Right lobe of liver (tissue), 4 donors: ENCODE measurements at regions not wholly inside any gene's neighbourhood (a gene's known extent, or its start where the extent isn't known, plus 50 kb on each side); places are given as distances from the start of the nearest gene placed in this dataset.

Experiments used
- POLR2A ChIP-seq: fragments of 450-650 bp; IDR thresholded peaks from one replicate; pipeline ENCODE4 v1.6.1; 2017; ENCODE audit warnings: antibody characterized with exemption, mild to moderate bottlenecking
- TF ChIP-seq, protein P1 (sequence below), 4 donors: fragments of 200-600 bp in 3 of 4; fragments of 450-650 bp in 1 of 4; IDR thresholded peaks; one replicate each; pipeline versions ENCODE4 v1.5.1 to v1.8.0; 2016 to 2022; ENCODE audit warnings: antibody characterized with exemption in 4 of 4, mild to moderate bottlenecking in 2 of 4
- donor health status: DM: no; HTN: no; CAD: no.
- donor health status: DM: no; HTN: no; CAD: no.
- donor health status: DM: no; HTN: yes; CAD: no.

DNA sequence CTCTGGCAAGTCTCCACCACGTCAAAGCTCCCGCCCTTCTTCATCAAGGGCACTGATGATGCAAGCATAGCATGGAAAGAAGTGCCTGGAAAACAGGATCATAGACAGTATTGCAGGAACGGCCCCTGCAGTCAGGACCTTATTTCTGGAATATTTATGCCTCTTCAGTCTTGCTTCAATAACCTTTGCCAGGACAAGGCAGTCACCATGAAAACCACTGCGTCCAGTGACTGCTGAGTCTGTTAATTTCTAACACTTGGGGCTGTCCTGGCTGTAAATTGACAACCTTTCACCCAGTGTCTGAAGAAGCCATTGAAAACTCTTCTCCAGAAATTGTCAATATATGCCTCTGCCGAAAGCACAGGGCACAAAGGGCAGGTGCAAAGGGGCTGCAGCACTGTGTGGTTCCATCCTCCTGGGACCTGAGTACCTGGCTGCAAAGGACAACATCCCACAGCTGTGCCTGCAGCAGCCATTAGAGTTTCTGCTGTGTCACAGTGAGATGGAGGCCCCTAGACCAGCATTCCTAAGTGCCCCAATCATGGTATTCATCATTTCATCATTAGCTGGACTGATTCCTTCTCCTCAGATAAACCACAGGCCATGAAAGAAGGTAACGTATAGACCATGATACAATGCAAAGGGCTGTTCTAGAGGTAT lies 819.6 kb downstream of the RNF144A start:
- TF ChIP-seq POLR2A = no peak
- TF ChIP-seq, protein P1, sequence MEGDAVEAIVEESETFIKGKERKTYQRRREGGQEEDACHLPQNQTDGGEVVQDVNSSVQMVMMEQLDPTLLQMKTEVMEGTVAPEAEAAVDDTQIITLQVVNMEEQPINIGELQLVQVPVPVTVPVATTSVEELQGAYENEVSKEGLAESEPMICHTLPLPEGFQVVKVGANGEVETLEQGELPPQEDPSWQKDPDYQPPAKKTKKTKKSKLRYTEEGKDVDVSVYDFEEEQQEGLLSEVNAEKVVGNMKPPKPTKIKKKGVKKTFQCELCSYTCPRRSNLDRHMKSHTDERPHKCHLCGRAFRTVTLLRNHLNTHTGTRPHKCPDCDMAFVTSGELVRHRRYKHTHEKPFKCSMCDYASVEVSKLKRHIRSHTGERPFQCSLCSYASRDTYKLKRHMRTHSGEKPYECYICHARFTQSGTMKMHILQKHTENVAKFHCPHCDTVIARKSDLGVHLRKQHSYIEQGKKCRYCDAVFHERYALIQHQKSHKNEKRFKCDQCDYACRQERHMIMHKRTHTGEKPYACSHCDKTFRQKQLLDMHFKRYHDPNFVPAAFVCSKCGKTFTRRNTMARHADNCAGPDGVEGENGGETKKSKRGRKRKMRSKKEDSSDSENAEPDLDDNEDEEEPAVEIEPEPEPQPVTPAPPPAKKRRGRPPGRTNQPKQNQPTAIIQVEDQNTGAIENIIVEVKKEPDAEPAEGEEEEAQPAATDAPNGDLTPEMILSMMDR (IDR thresholded peaks at IDR 0.05) = no peak
